Upper lobe of left lung (tissue), 4 donors: ENCODE measurements at regions not wholly inside any gene's neighbourhood (a gene's known extent, or its start where the extent isn't known, plus 50 kb on each side); places are given as distances from the start of the nearest gene placed in this dataset.

Experiments used
- CTCF ChIP-seq, 6 experiments: fragments of 450-650 bp in 4 of 6; fragments of 200-600 bp in 2 of 6; sonication (generic) in 2 of 6; IDR thresholded peaks; one replicate each; pipeline ENCODE4 v1.5.1; 2016 to 2019; ENCODE audit warnings: antibody characterized with exemption in 6 of 6
- POLR2A ChIP-seq, 4 donors: fragments of 450-650 bp; IDR thresholded peaks; one replicate each; pipeline ENCODE4 v1.5.1; 2016 to 2017; ENCODE audit warnings: antibody characterized with exemption in 4 of 4, mild to moderate bottlenecking in 2 of 4

GRCh38 chr1:36594023-36594422 lies 111.3 kb upstream of the CSF3R start:
- no peak for TF ChIP-seq CTCF (IDR thresholded peaks at IDR 0.05)
- TF ChIP-seq POLR2A (IDR thresholded peaks at IDR 0.05), result no peak
